ENCODE measurements at regions not wholly inside any gene's neighbourhood (a gene's known extent, or its start where the extent isn't known, plus 50 kb on each side); places are given as distances from the start of the nearest gene placed in this dataset.
A peak's percentile ranks its signal among the peaks of the same experiment; 100 is the strongest.
"Not testable (repeated sequence)": the region's sequence is repeated elsewhere in the genome, so short reads cannot be mapped to it uniquely, and the experiment has no call there.

DNA sequence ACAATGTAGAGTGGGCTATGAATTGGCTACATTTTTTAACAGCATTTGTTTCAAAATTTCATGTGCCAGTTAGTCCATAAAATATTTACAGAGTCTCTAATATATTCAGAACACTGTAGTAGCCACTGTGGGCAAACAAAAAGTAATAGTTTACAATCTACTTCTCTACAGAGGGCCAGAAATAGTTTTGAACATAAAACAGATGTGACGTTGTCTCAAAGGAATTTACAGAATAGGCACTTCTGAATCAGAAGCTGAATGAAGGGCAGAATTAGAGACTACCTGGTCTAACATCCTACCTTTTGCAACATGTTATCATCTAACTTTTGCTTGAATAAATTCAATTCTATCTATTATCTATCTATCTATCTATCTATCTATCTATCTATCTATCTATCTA, 811.9 kb upstream of the EPHA5 start:
- TF ChIP-seq, protein P1, sequence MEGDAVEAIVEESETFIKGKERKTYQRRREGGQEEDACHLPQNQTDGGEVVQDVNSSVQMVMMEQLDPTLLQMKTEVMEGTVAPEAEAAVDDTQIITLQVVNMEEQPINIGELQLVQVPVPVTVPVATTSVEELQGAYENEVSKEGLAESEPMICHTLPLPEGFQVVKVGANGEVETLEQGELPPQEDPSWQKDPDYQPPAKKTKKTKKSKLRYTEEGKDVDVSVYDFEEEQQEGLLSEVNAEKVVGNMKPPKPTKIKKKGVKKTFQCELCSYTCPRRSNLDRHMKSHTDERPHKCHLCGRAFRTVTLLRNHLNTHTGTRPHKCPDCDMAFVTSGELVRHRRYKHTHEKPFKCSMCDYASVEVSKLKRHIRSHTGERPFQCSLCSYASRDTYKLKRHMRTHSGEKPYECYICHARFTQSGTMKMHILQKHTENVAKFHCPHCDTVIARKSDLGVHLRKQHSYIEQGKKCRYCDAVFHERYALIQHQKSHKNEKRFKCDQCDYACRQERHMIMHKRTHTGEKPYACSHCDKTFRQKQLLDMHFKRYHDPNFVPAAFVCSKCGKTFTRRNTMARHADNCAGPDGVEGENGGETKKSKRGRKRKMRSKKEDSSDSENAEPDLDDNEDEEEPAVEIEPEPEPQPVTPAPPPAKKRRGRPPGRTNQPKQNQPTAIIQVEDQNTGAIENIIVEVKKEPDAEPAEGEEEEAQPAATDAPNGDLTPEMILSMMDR (IDR thresholded peaks at IDR 0.05) = no peak
- ATAC-seq = peak; percentile 33

DNA sequence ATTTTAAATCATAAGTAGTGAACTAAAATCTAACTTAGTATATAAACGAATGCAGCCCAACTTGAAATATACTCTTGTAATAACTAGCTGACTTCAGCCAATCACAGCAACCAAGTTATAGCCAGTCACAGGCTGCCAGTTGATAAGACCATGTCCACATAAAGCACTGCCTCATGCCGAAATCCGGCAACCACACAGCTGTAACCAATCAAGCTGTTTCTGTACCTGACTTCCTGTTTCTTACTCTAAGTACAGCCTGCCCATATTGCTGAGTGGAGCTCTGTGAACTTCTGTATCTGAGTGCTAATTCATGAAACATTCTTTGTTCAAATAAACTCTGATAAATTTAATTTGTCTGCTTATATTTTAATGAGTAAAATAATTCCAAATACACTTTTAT, 805.3 kb upstream of the EPHA5 start:
- DNase-seq = no peak
- no peaks in the 10 kb centered on the region for H3K27me3 ChIP-seq
- H3K4me3 ChIP-seq = no peak overlapping the region
- TF ChIP-seq, protein P1 (IDR thresholded peaks at IDR 0.05) = no peak
- H3K9me3 ChIP-seq = peaks cover 0 to 13% of the 10 kb centered on the region in 2 donors
- intact Hi-C loops (cut with DNase I) = no loop called here
- H3K4me1 ChIP-seq = no peaks in the 10 kb centered on the region
- ATAC-seq = no peak
- no peaks in the 10 kb centered on the region for H3K36me3 ChIP-seq
- H3K27ac ChIP-seq = no peak overlapping the region

More for the DNA sequence above, 811.9 kb upstream of the EPHA5 start:
- Histone ChIP-seq H3K4me1 (no peaks in the 10 kb centered on the region), H3K27me3 (no peaks in the 10 kb centered on the region), H3K9me3 (no peaks in the 10 kb centered on the region), H3K36me3 (no peaks in the 10 kb centered on the region), H3K4me3 (no peak overlapping the region), H3K27ac (no peak overlapping the region)
- DNase-seq = no peak
- intact Hi-C loops (cut with DNase I) = no loop called here

GRCh38 chr4:66465111-66465510, 794.8 kb upstream of the EPHA5 start:
- H3K4me3 ChIP-seq = no peak overlapping the region
- H3K4me1 ChIP-seq = no peaks in the 10 kb centered on the region
- peaks cover 0 to 13% of the 10 kb centered on the region in 2 donors for H3K9me3 ChIP-seq
- no peak for DNase-seq
- ATAC-seq = no peak
- H3K36me3 ChIP-seq = no peaks in the 10 kb centered on the region
- TF ChIP-seq, protein P1 (IDR thresholded peaks at IDR 0.05) = no peak
- no peak overlapping the region for H3K27ac ChIP-seq
- H3K27me3 ChIP-seq = no peaks in the 10 kb centered on the region
- intact Hi-C loops (cut with DNase I) = no loop called here

DNA sequence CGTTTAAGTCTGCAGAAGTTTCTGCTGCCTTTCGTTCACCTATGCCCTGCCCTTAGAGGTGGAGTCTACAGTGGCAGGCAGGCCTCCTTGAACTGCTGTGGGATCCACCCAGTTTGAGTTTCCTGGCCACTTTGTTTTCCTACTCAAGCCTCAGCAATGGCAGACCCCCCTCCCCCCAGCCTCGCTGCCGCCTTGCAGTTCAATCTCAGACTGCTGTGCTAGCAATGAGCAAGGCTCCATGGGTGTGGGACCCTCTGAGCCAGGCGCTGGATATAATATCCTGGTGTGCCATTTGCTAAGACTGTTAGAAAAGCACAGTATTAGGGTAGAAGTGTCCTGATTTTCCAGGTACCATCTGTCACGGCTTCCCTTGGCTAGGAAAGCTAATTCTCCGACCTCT, 792.6 kb upstream of the EPHA5 start:
- H3K27ac ChIP-seq; H3K4me3 ChIP-seq; H3K4me1 ChIP-seq; intact Hi-C loops (cut with DNase I); H3K27me3 ChIP-seq; ATAC-seq; H3K36me3 ChIP-seq: not testable (repeated sequence)
- peak in 1 of 4 donors; percentile 24 for DNase-seq
- H3K9me3 ChIP-seq = peaks cover 0 to 19% of the 10 kb centered on the region in 2 donors

DNA sequence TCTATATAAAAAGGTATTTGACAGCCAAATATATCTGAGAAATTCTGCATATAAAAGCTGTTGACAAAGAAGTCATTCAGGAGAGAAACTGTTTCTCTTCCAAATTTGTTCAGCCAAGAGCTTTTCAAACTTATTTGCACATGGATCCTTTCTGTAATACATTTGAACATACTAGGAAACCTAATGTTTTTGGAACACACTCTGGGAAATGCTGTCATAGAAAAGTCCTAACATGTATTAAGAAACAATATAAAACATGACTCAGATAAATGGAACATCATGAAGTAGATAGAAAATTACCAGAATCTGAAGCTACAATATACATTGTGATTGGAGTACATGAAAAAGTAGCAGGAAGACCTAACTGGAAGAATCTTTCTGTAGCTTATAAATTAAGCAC, 781.5 kb upstream of the EPHA5 start:
- Histone ChIP-seq H3K27me3 (no peaks in the 10 kb centered on the region), H3K4me1 (no peaks in the 10 kb centered on the region), H3K36me3 (no peaks in the 10 kb centered on the region), H3K9me3 (no peaks in the 10 kb centered on the region), H3K4me3 (no peak overlapping the region), H3K27ac (no peak overlapping the region)
- intact Hi-C loops (cut with DNase I) = no loop called here
- DNase-seq (no peak), ATAC-seq (no peak)
- TF ChIP-seq, protein P1 (IDR thresholded peaks at IDR 0.05) = no peak

GRCh38 chr4:66443008-66443407, 772.7 kb upstream of the EPHA5 start:
- H3K9me3 ChIP-seq = no peaks in the 10 kb centered on the region
- no peak overlapping the region for H3K4me3 ChIP-seq
- no peak for ATAC-seq
- no peak for DNase-seq
- intact Hi-C loops (cut with DNase I) = no loop called here
- H3K27me3 ChIP-seq = no peaks in the 10 kb centered on the region
- no peaks in the 10 kb centered on the region for H3K4me1 ChIP-seq
- no peaks in the 10 kb centered on the region for H3K36me3 ChIP-seq
- H3K27ac ChIP-seq = no peak overlapping the region
- TF ChIP-seq, protein P1 (IDR thresholded peaks at IDR 0.05) = no peak
